GM13977 (cell line): ENCODE measurements at regions not wholly inside any gene's neighbourhood (a gene's known extent, or its start where the extent isn't known, plus 50 kb on each side); places are given as distances from the start of the nearest gene placed in this dataset.

ENCODE experiments used
- DNase-seq: peaks from one replicate; pipeline ENCODE4 v3.0.0; 2012; ENCODE audit warnings: low spot score
- CTCF ChIP-seq: IDR thresholded peaks from 2 replicates; pipeline ENCODE4 v1.5.1; 2012; ENCODE audit warnings: mild to moderate bottlenecking, control low read depth; ENCODE audit not compliant: insufficient read depth; ENCODE audit errors: extremely low read depth, missing control alignments
- in situ Hi-C: fragments of 300-500 bp; cut with MboI; formaldehyde crosslinking; loops from one replicate; pipeline ENCODE4 v1.12.0; 2022; ENCODE audit warnings: low sequenced_read_pairs, low pct_unique_long_range_greater_than_20kb, mixed read lengths, inconsistent platforms; ENCODE audit not compliant: unreplicated experiment

- no peak for DNase-seq
- TF ChIP-seq CTCF = no peak
- in situ Hi-C loops = no loop called here
These were observed 551.8 kb upstream of the KIF2B start for GRCh38 chr17:53270936-53271335.

DNA sequence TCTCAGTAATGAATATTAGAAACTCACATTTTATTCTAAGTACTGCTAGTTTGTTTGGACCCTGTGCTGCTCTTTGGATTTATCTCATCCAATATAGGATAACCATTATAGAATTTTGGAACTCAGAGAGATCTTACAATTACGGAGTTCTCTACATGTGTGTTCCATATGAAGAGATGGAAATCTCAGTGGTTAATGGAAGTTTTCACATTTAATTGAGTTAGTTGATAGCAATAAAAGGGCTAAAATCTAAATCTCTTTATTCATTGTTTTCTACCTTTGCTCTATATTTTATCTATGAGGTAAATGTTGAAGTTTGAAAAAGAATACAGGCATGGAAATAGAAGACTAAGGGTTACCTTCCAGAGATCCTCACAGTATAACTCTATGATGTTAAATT lies 558.0 kb upstream of the KIF2B start:
- no peak for TF ChIP-seq CTCF
- in situ Hi-C loops = no loop called here
- DNase-seq = no peak

DNA sequence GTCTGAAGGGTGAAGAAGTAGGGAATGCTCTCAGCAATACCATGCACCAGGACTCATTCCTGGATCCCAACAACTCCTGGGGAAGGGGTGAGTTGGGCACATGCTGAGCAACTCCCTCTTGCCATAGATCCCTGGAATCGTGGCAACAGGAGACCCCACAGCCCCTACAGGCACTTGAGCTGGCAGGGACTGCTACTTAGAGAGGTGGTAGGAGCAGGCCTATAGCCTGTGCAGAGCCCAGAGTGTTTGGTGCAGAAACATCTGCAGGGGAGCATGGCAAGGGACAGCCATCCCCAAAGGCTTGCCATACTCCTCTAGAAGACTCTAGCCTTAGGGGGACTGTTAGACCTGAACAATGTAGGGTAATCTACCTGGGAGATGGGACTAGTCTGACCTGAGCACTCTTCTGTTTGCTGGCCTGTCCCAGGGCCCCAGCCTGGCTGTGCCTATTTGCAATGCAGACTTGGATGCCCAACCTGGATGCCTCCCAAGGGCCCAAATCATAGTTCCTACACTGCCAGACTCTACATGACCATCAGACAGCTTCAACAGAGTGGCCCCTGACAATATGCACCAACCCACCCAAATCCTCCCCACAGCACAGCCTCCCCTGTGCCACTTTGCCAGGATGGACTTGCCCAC lies 568.6 kb upstream of the KIF2B start:
- DNase-seq = no peak
- no peak for TF ChIP-seq CTCF
- in situ Hi-C loops = no loop called here

GRCh38 chr17:53249036-53249435 lies 573.7 kb upstream of the KIF2B start:
- no peak for TF ChIP-seq CTCF
- in situ Hi-C loops = no loop called here
- DNase-seq = no peak

- TF ChIP-seq CTCF = no peak
- in situ Hi-C loops = no loop called here
- no peak for DNase-seq
These were observed 588.6 kb upstream of the KIF2B start for GRCh38 chr17:53234138-53234537.

DNA sequence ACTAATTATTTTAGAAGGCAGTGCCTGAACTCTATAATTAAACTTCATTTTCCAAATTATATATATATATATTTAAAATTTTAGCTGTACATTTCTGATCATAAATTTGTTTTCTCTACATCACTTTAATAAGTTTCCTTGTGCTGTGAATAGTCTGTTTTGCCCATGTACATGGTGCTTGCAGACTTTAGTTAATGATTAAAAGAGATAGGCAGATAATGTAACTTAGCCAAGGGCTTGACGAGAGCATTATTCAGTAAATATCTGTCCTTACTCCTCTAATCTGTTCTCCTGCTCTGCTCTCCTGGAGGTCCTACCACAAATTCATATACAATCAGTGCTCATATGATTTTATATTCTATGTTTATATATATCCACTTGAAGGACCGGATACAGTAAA lies 595.2 kb upstream of the KIF2B start:
- in situ Hi-C loops = no loop called here
- TF ChIP-seq CTCF = no peak
- no peak for DNase-seq

DNA sequence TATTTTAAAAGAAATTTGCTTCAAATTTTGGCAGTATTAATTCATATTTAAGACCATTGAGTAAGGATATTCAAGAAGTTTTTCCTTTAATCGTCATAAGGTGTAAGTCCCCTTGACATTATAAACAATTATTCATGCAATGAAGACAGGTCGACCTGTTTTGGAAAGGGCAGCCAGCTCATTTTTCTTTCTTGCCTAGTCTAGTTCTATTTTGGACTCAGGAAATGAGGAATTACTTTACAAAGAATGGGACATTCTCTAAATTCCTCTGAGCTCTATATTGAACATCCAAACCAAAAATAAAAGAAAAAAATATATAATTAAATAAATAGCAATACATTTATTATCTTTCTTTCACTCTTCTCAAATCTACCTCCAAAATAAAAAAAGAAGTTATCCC lies 595.6 kb upstream of the KIF2B start:
- DNase-seq = no peak
- in situ Hi-C loops = no loop called here
- no peak for TF ChIP-seq CTCF
